ENCODE measurements at regions not wholly inside any gene's neighbourhood (a gene's known extent, or its start where the extent isn't known, plus 50 kb on each side); places are given as distances from the start of the nearest gene placed in this dataset.
"Not testable (repeated sequence)": the region's sequence is repeated elsewhere in the genome, so short reads cannot be mapped to it uniquely, and the experiment has no call there.

GRCh38 chr6:169857343-169858292 is 106.2 kb downstream of the ERMARD start:
- DNase-seq (ENCODE audit: low spot score) = no peak
- TF ChIP-seq USF2 (CRISPR knock-in tag; IDR thresholded peaks at IDR 0.05) (no peak), GTF2I (CRISPR knock-in tag; conservative IDR thresholded peaks at IDR 0.05) (no peak), TEAD4 (CRISPR knock-in tag; IDR thresholded peaks at IDR 0.05) (no peak), MXD4 (CRISPR knock-in tag; IDR thresholded peaks at IDR 0.05; ENCODE audit: borderline replicate concordance) (no peak), FOXJ3 (CRISPR knock-in tag; IDR thresholded peaks at IDR 0.05; ENCODE audit: borderline replicate concordance) (no peak), PRRX2 (CRISPR knock-in tag; IDR thresholded peaks at IDR 0.05) (no peak), KAT7 (CRISPR knock-in tag; IDR thresholded peaks at IDR 0.05; ENCODE audit: borderline replicate concordance) (no peak), ZNF416 (CRISPR knock-in tag; IDR thresholded peaks at IDR 0.05) (no peak), ZNF138 (CRISPR knock-in tag; conservative IDR thresholded peaks at IDR 0.05) (no peak), NR3C1 (CRISPR knock-in tag; conservative IDR thresholded peaks at IDR 0.05; ENCODE audit: low read depth) (no peak), NR1H2 (CRISPR knock-in tag; IDR thresholded peaks at IDR 0.05) (no peak), NFATC4 (CRISPR knock-in tag; IDR thresholded peaks at IDR 0.05) (no peak)
- H3K9me3 Mint-ChIP-seq = peaks cover 38% of the 10 kb centered on the region
- no peak for ATAC-seq
- ChIA-PET CTCF (interaction anchor here (2.3 kb wide), 1 partner anchor 26 kb away, joined by 7 read pairs; no protein-coding TSS in a partner anchor), POLR2A (no interaction called here)
- peaks cover 18% of the 10 kb centered on the region for H3K36me3 Mint-ChIP-seq
- H3K27ac Mint-ChIP-seq = no peak overlapping the region
- no peaks in the 10 kb centered on the region for H3K4me1 Mint-ChIP-seq
- no peak overlapping the region for H3K4me3 Mint-ChIP-seq
- H3K27me3 Mint-ChIP-seq (ENCODE audit: low read depth) = no peaks in the 10 kb centered on the region

DNA sequence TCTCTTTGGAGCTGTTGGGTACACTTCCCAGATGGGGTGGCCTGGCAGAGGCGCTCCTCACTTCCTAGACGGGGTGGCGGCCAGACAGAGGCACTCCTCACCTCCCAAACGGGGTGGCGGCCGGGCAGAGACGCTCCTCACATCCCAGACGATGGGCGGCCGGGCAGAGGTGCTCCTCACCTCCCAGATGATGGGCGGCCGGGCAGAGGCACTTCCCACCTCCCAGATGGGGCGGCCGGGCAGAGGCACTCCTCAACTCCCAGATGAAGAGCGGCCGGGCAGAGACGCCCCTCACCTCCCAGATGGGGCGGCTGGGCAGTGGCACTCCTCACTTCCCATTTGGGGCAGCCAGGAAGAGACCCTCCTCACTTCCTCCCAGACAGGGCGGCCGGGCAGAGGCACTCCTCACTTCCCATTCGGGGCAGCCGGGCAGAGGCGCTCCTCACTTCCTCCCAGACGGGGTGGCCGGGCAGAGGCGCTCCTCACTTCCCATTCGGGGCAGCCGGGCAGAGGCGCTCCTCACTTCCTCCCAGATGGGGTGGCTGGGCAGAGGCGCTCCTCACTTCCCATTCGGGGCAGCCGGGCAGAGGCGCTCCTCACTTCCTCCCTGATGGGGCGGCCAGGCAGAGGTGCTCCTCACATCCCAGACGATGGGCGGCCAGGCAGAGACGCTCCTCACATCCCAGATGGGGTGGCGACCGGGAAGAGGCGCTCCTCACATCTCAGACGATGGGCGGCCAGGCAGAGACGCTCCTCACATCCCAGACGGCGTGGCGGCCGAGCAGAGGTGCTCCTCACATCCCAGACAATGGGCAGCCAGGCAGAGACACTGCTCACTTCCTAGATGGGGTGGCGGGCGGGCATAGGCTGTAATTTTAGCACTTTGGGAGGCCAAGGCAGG is 105.3 kb downstream of the ERMARD start:
- H3K27ac Mint-ChIP-seq = not testable (repeated sequence)
- H3K9me3 Mint-ChIP-seq = peaks cover 38% of the 10 kb centered on the region

DNA sequence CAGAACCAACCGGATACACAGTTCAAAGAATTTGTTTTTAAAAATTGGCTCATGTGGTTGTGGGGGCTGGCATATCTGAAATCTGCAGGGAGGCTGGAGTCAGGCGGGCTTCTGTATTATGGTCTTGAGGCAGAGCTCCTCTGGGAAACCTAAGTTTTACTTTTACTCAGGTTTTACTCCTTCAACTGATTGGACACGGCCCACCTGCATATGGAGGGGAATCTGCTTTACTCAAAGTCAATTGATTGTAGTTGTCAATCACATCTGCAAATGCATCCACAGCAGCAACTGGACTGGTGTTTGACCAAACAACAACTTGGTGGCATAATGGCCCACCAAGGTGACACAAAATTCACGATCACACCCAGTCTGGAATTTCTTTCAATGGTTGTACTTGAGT is 103.4 kb downstream of the ERMARD start:
- DNase-seq (ENCODE audit: low spot score) = no peak
- H3K36me3 Mint-ChIP-seq = peaks cover 18% of the 10 kb centered on the region
- H3K27ac Mint-ChIP-seq = no peak overlapping the region
- ChIA-PET CTCF (interaction anchor here (1.0 kb wide), 1 partner anchor 23 kb away, joined by 5 read pairs; no protein-coding TSS in a partner anchor), POLR2A (no interaction called here)
- peaks cover 38% of the 10 kb centered on the region for H3K9me3 Mint-ChIP-seq
- ATAC-seq = no peak
- peaks cover 9% of the 10 kb centered on the region for H3K4me1 Mint-ChIP-seq
- no peaks in the 10 kb centered on the region for H3K27me3 Mint-ChIP-seq (ENCODE audit: low read depth)
- H3K4me3 Mint-ChIP-seq = no peak overlapping the region
- TF ChIP-seq, protein P1, sequence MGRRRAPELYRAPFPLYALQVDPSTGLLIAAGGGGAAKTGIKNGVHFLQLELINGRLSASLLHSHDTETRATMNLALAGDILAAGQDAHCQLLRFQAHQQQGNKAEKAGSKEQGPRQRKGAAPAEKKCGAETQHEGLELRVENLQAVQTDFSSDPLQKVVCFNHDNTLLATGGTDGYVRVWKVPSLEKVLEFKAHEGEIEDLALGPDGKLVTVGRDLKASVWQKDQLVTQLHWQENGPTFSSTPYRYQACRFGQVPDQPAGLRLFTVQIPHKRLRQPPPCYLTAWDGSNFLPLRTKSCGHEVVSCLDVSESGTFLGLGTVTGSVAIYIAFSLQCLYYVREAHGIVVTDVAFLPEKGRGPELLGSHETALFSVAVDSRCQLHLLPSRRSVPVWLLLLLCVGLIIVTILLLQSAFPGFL (CRISPR knock-in tag; IDR thresholded peaks at IDR 0.05; ENCODE audit: borderline replicate concordance) = no peak
- TF ChIP-seq OVOL2 (CRISPR knock-in tag; IDR thresholded peaks at IDR 0.05; ENCODE audit: borderline replicate concordance) (no peak), ATF2 (CRISPR knock-in tag; IDR thresholded peaks at IDR 0.05; ENCODE audit: borderline replicate concordance, low read depth) (no peak), ZNF396 (CRISPR knock-in tag; IDR thresholded peaks at IDR 0.05; ENCODE audit: borderline replicate concordance) (no peak), SOX15 (CRISPR knock-in tag; IDR thresholded peaks at IDR 0.05) (no peak), IRF2 (CRISPR knock-in tag; IDR thresholded peaks at IDR 0.05; ENCODE audit: borderline replicate concordance, low read depth) (no peak), USF2 (CRISPR knock-in tag; IDR thresholded peaks at IDR 0.05) (no peak), GTF2I (CRISPR knock-in tag; conservative IDR thresholded peaks at IDR 0.05) (no peak)
- TF ChIP-seq, protein P2, sequence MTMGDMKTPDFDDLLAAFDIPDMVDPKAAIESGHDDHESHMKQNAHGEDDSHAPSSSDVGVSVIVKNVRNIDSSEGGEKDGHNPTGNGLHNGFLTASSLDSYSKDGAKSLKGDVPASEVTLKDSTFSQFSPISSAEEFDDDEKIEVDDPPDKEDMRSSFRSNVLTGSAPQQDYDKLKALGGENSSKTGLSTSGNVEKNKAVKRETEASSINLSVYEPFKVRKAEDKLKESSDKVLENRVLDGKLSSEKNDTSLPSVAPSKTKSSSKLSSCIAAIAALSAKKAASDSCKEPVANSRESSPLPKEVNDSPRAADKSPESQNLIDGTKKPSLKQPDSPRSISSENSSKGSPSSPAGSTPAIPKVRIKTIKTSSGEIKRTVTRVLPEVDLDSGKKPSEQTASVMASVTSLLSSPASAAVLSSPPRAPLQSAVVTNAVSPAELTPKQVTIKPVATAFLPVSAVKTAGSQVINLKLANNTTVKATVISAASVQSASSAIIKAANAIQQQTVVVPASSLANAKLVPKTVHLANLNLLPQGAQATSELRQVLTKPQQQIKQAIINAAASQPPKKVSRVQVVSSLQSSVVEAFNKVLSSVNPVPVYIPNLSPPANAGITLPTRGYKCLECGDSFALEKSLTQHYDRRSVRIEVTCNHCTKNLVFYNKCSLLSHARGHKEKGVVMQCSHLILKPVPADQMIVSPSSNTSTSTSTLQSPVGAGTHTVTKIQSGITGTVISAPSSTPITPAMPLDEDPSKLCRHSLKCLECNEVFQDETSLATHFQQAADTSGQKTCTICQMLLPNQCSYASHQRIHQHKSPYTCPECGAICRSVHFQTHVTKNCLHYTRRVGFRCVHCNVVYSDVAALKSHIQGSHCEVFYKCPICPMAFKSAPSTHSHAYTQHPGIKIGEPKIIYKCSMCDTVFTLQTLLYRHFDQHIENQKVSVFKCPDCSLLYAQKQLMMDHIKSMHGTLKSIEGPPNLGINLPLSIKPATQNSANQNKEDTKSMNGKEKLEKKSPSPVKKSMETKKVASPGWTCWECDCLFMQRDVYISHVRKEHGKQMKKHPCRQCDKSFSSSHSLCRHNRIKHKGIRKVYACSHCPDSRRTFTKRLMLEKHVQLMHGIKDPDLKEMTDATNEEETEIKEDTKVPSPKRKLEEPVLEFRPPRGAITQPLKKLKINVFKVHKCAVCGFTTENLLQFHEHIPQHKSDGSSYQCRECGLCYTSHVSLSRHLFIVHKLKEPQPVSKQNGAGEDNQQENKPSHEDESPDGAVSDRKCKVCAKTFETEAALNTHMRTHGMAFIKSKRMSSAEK (CRISPR knock-in tag; IDR thresholded peaks at IDR 0.05; ENCODE audit: borderline replicate concordance) = no peak

More for the DNA sequence above, 105.3 kb downstream of the ERMARD start:
- H3K4me3 Mint-ChIP-seq; H3K4me1 Mint-ChIP-seq; DNase-seq (ENCODE audit: low spot score); CTCF ChIA-PET; POLR2A ChIA-PET; H3K27me3 Mint-ChIP-seq (ENCODE audit: low read depth); ATAC-seq: not testable (repeated sequence)
- H3K36me3 Mint-ChIP-seq = peaks cover 18% of the 10 kb centered on the region

Data from WTC11 (cell line).